DND-41 (cell line): ENCODE measurements at regions not wholly inside any gene's neighbourhood (a gene's known extent, or its start where the extent isn't known, plus 50 kb on each side); places are given as distances from the start of the nearest gene placed in this dataset.

ENCODE experiments used
- ATAC-seq: fragments of 200-7000 bp; cut with Tn5 transposase; 3 replicates; pipeline ENCODE4 v1.9.1; 2021; ENCODE audit warnings: low read depth; ENCODE audit not compliant: insufficient read depth
- DNase-seq: peaks from one replicate; pipeline ENCODE4 v3.0.0-alpha.2; 2020
- H2AFZ ChIP-seq: 2 replicates; pipeline ENCODE4 v1.6.0; 2012; ENCODE audit warnings: low read depth, low read length
- H3K27ac ChIP-seq: 2 replicates; pipeline ENCODE4 v1.5.1; 2012; ENCODE audit warnings: low read length, inconsistent platforms
- H3K27me3 ChIP-seq: fragments of 200-600 bp; sonication (generic); 2 replicates; pipeline ENCODE4 v1.6.0; 2012; ENCODE audit warnings: low read length, mild to moderate bottlenecking, inconsistent platforms; ENCODE audit not compliant: insufficient read depth, poor library complexity
- H3K36me3 ChIP-seq: 2 replicates; pipeline ENCODE4 v1.5.1; 2012; ENCODE audit warnings: low read length, inconsistent platforms; ENCODE audit not compliant: insufficient read depth
- H3K4me1 ChIP-seq: 2 replicates; pipeline ENCODE4 v1.5.1; 2012; ENCODE audit warnings: mild to moderate bottlenecking, low read length; ENCODE audit not compliant: insufficient read depth
- H3K4me2 ChIP-seq: 2 replicates; pipeline ENCODE4 v1.6.0; 2012; ENCODE audit warnings: mild to moderate bottlenecking, moderate library complexity, low read length, inconsistent platforms; ENCODE audit not compliant: insufficient read depth
- H3K4me3 ChIP-seq, 2 experiments: fragments of 200-600 bp in 1 of 2; shearing (Covaris generic) in 1 of 2; 2 replicates each; pipeline ENCODE4 v1.5.1; 2012 to 2016; ENCODE audit warnings: inconsistent platforms in 2 of 2, low read length in 2 of 2, mild to moderate bottlenecking in 2 of 2, low read depth in 1 of 2, moderate library complexity in 1 of 2
- H3K79me2 ChIP-seq: 2 replicates; pipeline ENCODE4 v1.6.0; 2012; ENCODE audit warnings: low read length, inconsistent platforms; ENCODE audit not compliant: insufficient read depth
- H3K9ac ChIP-seq: 2 replicates; pipeline ENCODE4 v1.6.0; 2012; ENCODE audit warnings: low read depth, mild to moderate bottlenecking, inconsistent platforms, low read length, moderate library complexity
- H3K9me3 ChIP-seq: 2 replicates; pipeline ENCODE4 v1.5.1; 2012; ENCODE audit warnings: low read length, moderate library complexity, mild to moderate bottlenecking, inconsistent platforms; ENCODE audit not compliant: insufficient read depth, severe bottlenecking
- H4K20me1 ChIP-seq: 2 replicates; pipeline ENCODE4 v1.6.0; 2012; ENCODE audit warnings: low read length; ENCODE audit not compliant: insufficient read depth
- CTCF ChIP-seq: IDR thresholded peaks from 2 replicates; pipeline ENCODE4 v1.5.1; 2012; ENCODE audit warnings: borderline replicate concordance, low read length, moderate library complexity, mild to moderate bottlenecking; ENCODE audit not compliant: poor library complexity, severe bottlenecking; ENCODE audit errors: extremely low read depth
- EZH2 ChIP-seq: IDR thresholded peaks from 3 replicates; pipeline ENCODE4 v1.6.1; 2012; ENCODE audit warnings: borderline replicate concordance, low read depth, mild to moderate bottlenecking, moderate library complexity, low read length, inconsistent platforms; ENCODE audit not compliant: severe bottlenecking

GRCh38 chr4:106615410-106615945 is 246.9 kb upstream of the GIMD1 start:
- no peaks in the 10 kb centered on the region for H3K27me3 ChIP-seq
- ATAC-seq = no peak
- TF ChIP-seq EZH2 = no peak
- no peak for TF ChIP-seq CTCF
- H3K36me3 ChIP-seq = no peaks in the 10 kb centered on the region
- H2AFZ ChIP-seq = no peak overlapping the region
- no peak overlapping the region for H3K27ac ChIP-seq
- no peaks in the 10 kb centered on the region for H3K4me1 ChIP-seq
- no peaks in the 10 kb centered on the region for H3K9me3 ChIP-seq
- no peak for DNase-seq
- no peak overlapping the region for H3K4me2 ChIP-seq
- H3K9ac ChIP-seq = no peak overlapping the region
- no peak overlapping the region for H3K4me3 ChIP-seq
- H3K79me2 ChIP-seq = no peaks in the 10 kb centered on the region
- H4K20me1 ChIP-seq = no peaks in the 10 kb centered on the region

DNA sequence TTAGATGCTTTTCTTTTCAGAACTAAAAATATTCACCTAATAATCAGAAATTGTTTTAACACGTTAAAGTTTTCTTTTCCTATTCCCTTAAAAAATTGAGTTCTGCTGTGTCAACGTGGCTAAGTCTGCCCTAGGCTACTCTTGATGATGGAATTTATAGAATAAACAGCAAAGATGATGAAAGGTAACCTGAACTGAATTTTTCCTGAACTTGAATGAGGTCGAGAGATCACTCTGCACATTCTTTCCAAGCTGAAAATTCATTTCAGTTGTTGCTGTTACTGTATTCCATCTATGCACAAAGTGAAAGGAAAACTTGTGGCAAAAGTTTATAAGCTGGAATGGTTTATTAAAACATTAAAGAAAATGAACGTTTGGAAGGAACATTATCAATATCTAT is 245.9 kb upstream of the GIMD1 start:
- H3K79me2 ChIP-seq = no peaks in the 10 kb centered on the region
- no peak overlapping the region for H3K4me3 ChIP-seq
- ATAC-seq (no peak), DNase-seq (no peak)
- H3K4me1 ChIP-seq = no peaks in the 10 kb centered on the region
- no peak overlapping the region for H3K27ac ChIP-seq
- TF ChIP-seq CTCF (no peak), EZH2 (no peak)
- no peak overlapping the region for H3K9ac ChIP-seq
- H3K9me3 ChIP-seq = no peaks in the 10 kb centered on the region
- no peak overlapping the region for H2AFZ ChIP-seq
- H4K20me1 ChIP-seq = no peaks in the 10 kb centered on the region
- H3K4me2 ChIP-seq = no peak overlapping the region
- no peaks in the 10 kb centered on the region for H3K36me3 ChIP-seq
- no peaks in the 10 kb centered on the region for H3K27me3 ChIP-seq

- no peaks in the 10 kb centered on the region for H3K79me2 ChIP-seq
- H3K4me2 ChIP-seq = no peak overlapping the region
- no peak overlapping the region for H3K9ac ChIP-seq
- H3K4me1 ChIP-seq = no peaks in the 10 kb centered on the region
- no peaks in the 10 kb centered on the region for H3K9me3 ChIP-seq
- H3K36me3 ChIP-seq = no peaks in the 10 kb centered on the region
- DNase-seq = no peak
- H3K27me3 ChIP-seq = no peaks in the 10 kb centered on the region
- H4K20me1 ChIP-seq = no peaks in the 10 kb centered on the region
- no peak overlapping the region for H3K4me3 ChIP-seq
- no peak overlapping the region for H3K27ac ChIP-seq
- TF ChIP-seq CTCF = no peak
- no peak for TF ChIP-seq EZH2
- ATAC-seq = no peak; the same call in 2 of the 3 replicates
- H2AFZ ChIP-seq = no peak overlapping the region
These were observed 241.3 kb upstream of the GIMD1 start for GRCh38 chr4:106609917-106610316.

DNA sequence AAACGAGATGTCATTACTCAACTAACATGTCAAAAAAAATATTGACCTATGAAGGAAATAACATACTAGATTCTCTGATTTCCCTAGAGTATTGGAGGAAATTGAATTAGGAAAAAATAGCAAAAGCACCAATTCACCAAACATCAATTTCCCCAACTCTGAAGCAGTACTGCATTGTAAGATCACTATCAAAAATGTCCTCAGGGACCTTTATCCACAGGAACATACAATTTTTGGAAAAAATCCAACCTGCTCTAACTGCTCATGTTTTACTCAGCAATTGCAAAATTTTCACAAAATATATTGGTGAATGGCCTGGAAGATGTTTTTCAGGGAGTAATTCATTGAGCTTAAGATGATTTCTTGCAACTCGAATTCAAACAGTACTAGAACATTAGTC is 239.0 kb upstream of the GIMD1 start:
- DNase-seq (no peak), ATAC-seq (no peak)
- no peaks in the 10 kb centered on the region for H3K36me3 ChIP-seq
- no peaks in the 10 kb centered on the region for H4K20me1 ChIP-seq
- H3K4me2 ChIP-seq = no peak overlapping the region
- H3K9ac ChIP-seq = no peak overlapping the region
- no peaks in the 10 kb centered on the region for H3K79me2 ChIP-seq
- TF ChIP-seq EZH2 (no peak), CTCF (no peak)
- no peak overlapping the region for H2AFZ ChIP-seq
- no peaks in the 10 kb centered on the region for H3K9me3 ChIP-seq
- no peaks in the 10 kb centered on the region for H3K27me3 ChIP-seq
- H3K4me1 ChIP-seq = no peaks in the 10 kb centered on the region
- no peak overlapping the region for H3K27ac ChIP-seq
- no peak overlapping the region for H3K4me3 ChIP-seq
